ENCODE measurements at regions not wholly inside any gene's neighbourhood (a gene's known extent, or its start where the extent isn't known, plus 50 kb on each side); places are given as distances from the start of the nearest gene placed in this dataset.

DNA sequence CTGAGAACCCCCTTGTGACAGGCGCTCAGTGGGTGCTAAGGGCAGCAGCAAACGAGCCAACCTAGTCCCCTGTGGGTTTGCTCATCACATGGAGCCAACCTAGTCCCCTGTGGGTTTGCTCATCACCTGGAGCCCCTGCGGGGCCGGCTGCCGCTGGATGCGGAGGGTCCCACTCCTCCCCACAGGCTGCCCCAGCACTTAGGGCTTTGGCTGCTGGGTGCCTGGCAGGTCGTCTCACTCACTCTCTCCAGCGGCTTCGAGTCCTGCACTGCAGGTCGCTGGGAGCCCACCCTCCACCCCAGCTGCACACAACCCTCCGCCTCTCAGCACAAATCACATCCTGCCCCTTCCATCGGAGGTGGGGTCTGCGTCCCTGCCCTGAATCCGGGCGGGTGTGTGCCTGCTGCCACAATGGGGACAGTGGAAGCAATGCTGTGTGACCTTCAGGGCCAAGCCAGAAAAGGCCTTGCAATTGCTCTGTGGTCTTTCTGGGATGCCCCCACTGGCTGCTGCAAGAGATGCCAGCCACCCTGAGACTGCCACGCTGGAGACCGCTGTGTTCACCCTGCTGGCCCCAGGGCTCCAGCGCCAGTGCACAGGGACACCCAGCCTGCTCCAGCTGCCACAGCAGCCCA, 248.1 kb upstream of the SALL3 start:
- TF ChIP-seq, protein P1, sequence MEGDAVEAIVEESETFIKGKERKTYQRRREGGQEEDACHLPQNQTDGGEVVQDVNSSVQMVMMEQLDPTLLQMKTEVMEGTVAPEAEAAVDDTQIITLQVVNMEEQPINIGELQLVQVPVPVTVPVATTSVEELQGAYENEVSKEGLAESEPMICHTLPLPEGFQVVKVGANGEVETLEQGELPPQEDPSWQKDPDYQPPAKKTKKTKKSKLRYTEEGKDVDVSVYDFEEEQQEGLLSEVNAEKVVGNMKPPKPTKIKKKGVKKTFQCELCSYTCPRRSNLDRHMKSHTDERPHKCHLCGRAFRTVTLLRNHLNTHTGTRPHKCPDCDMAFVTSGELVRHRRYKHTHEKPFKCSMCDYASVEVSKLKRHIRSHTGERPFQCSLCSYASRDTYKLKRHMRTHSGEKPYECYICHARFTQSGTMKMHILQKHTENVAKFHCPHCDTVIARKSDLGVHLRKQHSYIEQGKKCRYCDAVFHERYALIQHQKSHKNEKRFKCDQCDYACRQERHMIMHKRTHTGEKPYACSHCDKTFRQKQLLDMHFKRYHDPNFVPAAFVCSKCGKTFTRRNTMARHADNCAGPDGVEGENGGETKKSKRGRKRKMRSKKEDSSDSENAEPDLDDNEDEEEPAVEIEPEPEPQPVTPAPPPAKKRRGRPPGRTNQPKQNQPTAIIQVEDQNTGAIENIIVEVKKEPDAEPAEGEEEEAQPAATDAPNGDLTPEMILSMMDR (IDR thresholded peaks at IDR 0.05), result no peak
- TF ChIP-seq EP300 (IDR thresholded peaks at IDR 0.05) (no peak), POLR2A (IDR thresholded peaks at IDR 0.05) (no peak)
